Keratinocyte (primary cell): ENCODE measurements at regions not wholly inside any gene's neighbourhood (a gene's known extent, or its start where the extent isn't known, plus 50 kb on each side); places are given as distances from the start of the nearest gene placed in this dataset.

Experiments used
- DNase-seq: peaks from one replicate; pipeline ENCODE4 v3.0.0-alpha.2; 2011; ENCODE audit warnings: low read depth, missing footprints, low spot score
- FAIRE-seq: peaks from 2 replicates; lab custom pipeline; 2011; peaks lifted over from hg19 to GRCh38; lab: Jason Lieb, UNC
- H2AFZ ChIP-seq: 2 replicates; pipeline ENCODE4 v1.6.0; 2012; ENCODE audit warnings: low read length, control low read depth, inconsistent platforms; ENCODE audit not compliant: control insufficient read depth
- H3K27ac ChIP-seq: 2 replicates; pipeline ENCODE4 v1.5.1; 2011; ENCODE audit warnings: low read length; ENCODE audit not compliant: control insufficient read depth, insufficient read depth
- H3K27me3 ChIP-seq: 3 replicates; pipeline ENCODE4 v1.6.0; 2011; ENCODE audit warnings: low read length; ENCODE audit not compliant: control insufficient read depth, insufficient read depth; ENCODE audit errors: extremely low read depth
- H3K36me3 ChIP-seq, 2 experiments: 2 replicates in 1 of 2; 3 replicates in 1 of 2; pipeline ENCODE4 v1.5.1; 2011; ENCODE audit warnings: low read length in 2 of 2, mild to moderate bottlenecking in 1 of 2; ENCODE audit not compliant: control insufficient read depth in 2 of 2, insufficient read depth in 2 of 2; ENCODE audit errors: extremely low read depth in 1 of 2
- H3K4me1 ChIP-seq: 3 replicates; pipeline ENCODE4 v1.5.1; 2011; ENCODE audit warnings: low read length; ENCODE audit not compliant: control insufficient read depth, insufficient read depth; ENCODE audit errors: extremely low read depth
- H3K4me2 ChIP-seq: 3 replicates; pipeline ENCODE4 v1.6.0; 2011; ENCODE audit warnings: low read depth, low read length; ENCODE audit not compliant: control insufficient read depth, insufficient read depth; ENCODE audit errors: extremely low read depth
- H3K4me3 ChIP-seq, 3 experiments: fragments of 200-600 bp in 1 of 3; sonication (generic) in 1 of 3; 2 replicates in 2 of 3; 3 replicates in 1 of 3; pipeline ENCODE4 v1.5.1; 2011 to 2016; ENCODE audit warnings: low read length in 3 of 3, mild to moderate bottlenecking in 3 of 3, control low read depth in 2 of 3, inconsistent platforms in 1 of 3, low read depth in 1 of 3, mixed read lengths in 1 of 3, mixed run types in 1 of 3, moderate library complexity in 1 of 3; ENCODE audit not compliant: control insufficient read depth in 2 of 3, insufficient read depth in 2 of 3; ENCODE audit errors: extremely low read depth in 1 of 3
- H3K79me2 ChIP-seq: 2 replicates; pipeline ENCODE4 v1.6.0; 2012; ENCODE audit warnings: low read length; ENCODE audit not compliant: control insufficient read depth, insufficient read depth
- H3K9ac ChIP-seq: 3 replicates; pipeline ENCODE4 v1.6.0; 2011; ENCODE audit warnings: low read length; ENCODE audit not compliant: control insufficient read depth, insufficient read depth; ENCODE audit errors: extremely low read depth
- H3K9me1 ChIP-seq: 3 replicates; pipeline ENCODE4 v1.6.0; 2011; ENCODE audit warnings: low read length; ENCODE audit not compliant: control insufficient read depth, insufficient read depth; ENCODE audit errors: extremely low read depth
- H3K9me3 ChIP-seq: 2 replicates; pipeline ENCODE4 v1.5.1; 2012; ENCODE audit warnings: low read depth, low read length; ENCODE audit not compliant: control insufficient read depth
- H4K20me1 ChIP-seq: 3 replicates; pipeline ENCODE4 v1.6.0; 2011; ENCODE audit warnings: low read length; ENCODE audit not compliant: control insufficient read depth, insufficient read depth; ENCODE audit errors: extremely low read depth
- EZH2 ChIP-seq: IDR thresholded peaks from one replicate; pipeline ENCODE4 v1.6.1; 2012; ENCODE audit warnings: inconsistent platforms, mild to moderate bottlenecking, low read length, moderate library complexity
- dilution Hi-C: fragments of 300-500 bp; cut with MboI; formaldehyde crosslinking; loops from one replicate; pipeline ENCODE4 v1.7.0; 2020; ENCODE audit warnings: low sequenced_read_pairs; ENCODE audit not compliant: extremely low pct_ligation_motif_present
- TF ChIP-seq, protein P1 (sequence below), 3 experiments: IDR thresholded peaks in 1 of 3; conservative IDR thresholded peaks in 1 of 3; optimal IDR thresholded peaks in 1 of 3; 2 replicates in 2 of 3; 3 replicates in 1 of 3; pipeline versions ENCODE3 to v1.5.1; 2011; ENCODE audit warnings: low read length in 3 of 3, mild to moderate bottlenecking in 3 of 3, moderate library complexity in 2 of 3, control low read depth in 1 of 3, inconsistent platforms in 1 of 3; ENCODE audit not compliant: insufficient read depth in 2 of 3; ENCODE audit errors: extremely low read depth in 1 of 3

- Histone ChIP-seq H3K4me1 (no peaks in the 10 kb centered on the region), H3K4me3 (no peak overlapping the region), H2AFZ (no peak overlapping the region), H3K4me2 (no peak overlapping the region), H3K27me3 (no peaks in the 10 kb centered on the region), H3K79me2 (no peaks in the 10 kb centered on the region), H4K20me1 (no peaks in the 10 kb centered on the region), H3K9me3 (no peaks in the 10 kb centered on the region), H3K27ac (no peak overlapping the region), H3K36me3 (no peaks in the 10 kb centered on the region), H3K9me1 (no peaks in the 10 kb centered on the region), H3K9ac (no peak overlapping the region)
- dilution Hi-C loops: no loop called here
- DNase-seq (no peak), FAIRE-seq (no peak)
- no peak for TF ChIP-seq EZH2
- TF ChIP-seq, protein P1, sequence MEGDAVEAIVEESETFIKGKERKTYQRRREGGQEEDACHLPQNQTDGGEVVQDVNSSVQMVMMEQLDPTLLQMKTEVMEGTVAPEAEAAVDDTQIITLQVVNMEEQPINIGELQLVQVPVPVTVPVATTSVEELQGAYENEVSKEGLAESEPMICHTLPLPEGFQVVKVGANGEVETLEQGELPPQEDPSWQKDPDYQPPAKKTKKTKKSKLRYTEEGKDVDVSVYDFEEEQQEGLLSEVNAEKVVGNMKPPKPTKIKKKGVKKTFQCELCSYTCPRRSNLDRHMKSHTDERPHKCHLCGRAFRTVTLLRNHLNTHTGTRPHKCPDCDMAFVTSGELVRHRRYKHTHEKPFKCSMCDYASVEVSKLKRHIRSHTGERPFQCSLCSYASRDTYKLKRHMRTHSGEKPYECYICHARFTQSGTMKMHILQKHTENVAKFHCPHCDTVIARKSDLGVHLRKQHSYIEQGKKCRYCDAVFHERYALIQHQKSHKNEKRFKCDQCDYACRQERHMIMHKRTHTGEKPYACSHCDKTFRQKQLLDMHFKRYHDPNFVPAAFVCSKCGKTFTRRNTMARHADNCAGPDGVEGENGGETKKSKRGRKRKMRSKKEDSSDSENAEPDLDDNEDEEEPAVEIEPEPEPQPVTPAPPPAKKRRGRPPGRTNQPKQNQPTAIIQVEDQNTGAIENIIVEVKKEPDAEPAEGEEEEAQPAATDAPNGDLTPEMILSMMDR (optimal IDR thresholded peaks at IDR 0.05 in 1 of 3, IDR thresholded peaks at IDR 0.05 in 1 of 3, conservative IDR thresholded peaks at IDR 0.05 in 1 of 3; ENCODE audit: extremely low read depth in 1 of 3, insufficient read depth in 2 of 3, low read length in 3 of 3): no peak
These were observed 1222.3 kb upstream of the SLC10A2 start for GRCh38 chr13:104288496-104288895.

DNA sequence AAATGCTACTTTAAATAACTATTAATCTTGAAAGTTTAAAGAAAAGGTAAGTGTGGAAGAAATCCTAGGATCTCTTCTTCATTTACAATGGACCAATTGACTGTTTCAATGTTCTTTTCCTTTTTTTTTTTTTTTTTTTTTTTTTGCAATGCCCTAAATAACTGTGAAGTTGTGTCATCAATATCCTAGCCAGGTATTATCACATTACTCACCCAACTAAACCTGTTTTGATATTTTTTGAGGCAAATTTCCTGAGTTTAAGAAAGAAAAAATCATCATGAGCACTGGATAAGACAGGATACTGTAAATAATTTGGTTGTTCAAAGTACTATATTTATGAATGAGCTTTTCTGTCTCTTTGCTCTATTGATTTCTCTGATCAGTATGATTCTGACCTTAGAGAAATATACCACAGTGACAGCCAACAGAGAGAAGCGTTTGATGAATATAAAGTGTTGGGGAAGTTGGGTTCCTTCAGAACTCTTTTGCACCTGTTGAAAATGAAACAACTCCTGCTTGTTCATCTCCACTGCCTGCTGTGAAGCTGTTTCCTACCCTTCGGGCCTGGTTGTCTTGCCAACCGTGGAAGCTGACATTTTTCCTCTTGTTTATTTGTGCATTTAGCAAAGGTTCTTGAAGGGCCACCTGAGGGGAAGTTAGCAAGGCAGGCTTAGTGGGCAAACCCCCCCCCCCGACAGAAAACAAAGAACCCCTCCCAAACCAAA lies 1220.5 kb upstream of the SLC10A2 start:
- no peak for TF ChIP-seq EZH2
- TF ChIP-seq, protein P1 (optimal IDR thresholded peaks at IDR 0.05 in 1 of 3, IDR thresholded peaks at IDR 0.05 in 1 of 3, conservative IDR thresholded peaks at IDR 0.05 in 1 of 3; ENCODE audit: extremely low read depth in 1 of 3, insufficient read depth in 2 of 3, low read length in 3 of 3): no peak
- Histone ChIP-seq H3K9ac (no peak overlapping the region), H3K36me3 (no peaks in the 10 kb centered on the region), H2AFZ (no peak overlapping the region), H3K4me1 (no peaks in the 10 kb centered on the region), H3K4me2 (peak overlapping the region; percentile 2), H3K79me2 (no peaks in the 10 kb centered on the region), H3K9me3 (no peaks in the 10 kb centered on the region), H3K27me3 (no peaks in the 10 kb centered on the region), H3K9me1 (no peaks in the 10 kb centered on the region), H3K4me3 (no peak overlapping the region), H4K20me1 (no peaks in the 10 kb centered on the region), H3K27ac (no peak overlapping the region)
- dilution Hi-C loops: no loop called here
- FAIRE-seq: no peak
- DNase-seq: no peak
